Calu3 (cell line): ENCODE measurements at regions not wholly inside any gene's neighbourhood (a gene's known extent, or its start where the extent isn't known, plus 50 kb on each side); places are given as distances from the start of the nearest gene placed in this dataset.

Experiments used
- BruUV-seq: library from RNA; stranded (reverse); fragments of 400-500 nt; replicated peaks from 2 replicates; lab custom pipeline; 2021; lab: Mats Ljungman, UMichigan
- CTCF ChIA-PET: fragments of 300-600 bp; sonication (Branson Sonifier 250); formaldehyde crosslinking; loops from one replicate; lab custom pipeline; 2022; ENCODE audit warnings: antibody characterized with exemption; lab: Charles Lee
- DNase-seq: peaks from one replicate; pipeline ENCODE4 v3.0.0; 2022
- H3K27ac Mint-ChIP-seq: one replicate; pipeline ENCODE4 v1.8.0; 2022; ENCODE audit warnings: mixed read lengths; ENCODE audit not compliant: unreplicated experiment
- H3K27me3 Mint-ChIP-seq: one replicate; pipeline ENCODE4 v1.8.0; 2022; ENCODE audit warnings: mixed read lengths; ENCODE audit not compliant: unreplicated experiment
- H3K36me3 Mint-ChIP-seq: one replicate; pipeline ENCODE4 v1.8.0; 2022; ENCODE audit warnings: mild to moderate bottlenecking, moderate library complexity, mixed read lengths; ENCODE audit not compliant: insufficient read depth, unreplicated experiment
- H3K4me1 Mint-ChIP-seq: one replicate; pipeline ENCODE4 v1.8.0; 2022; ENCODE audit warnings: mild to moderate bottlenecking, low read depth, mixed read lengths; ENCODE audit not compliant: unreplicated experiment
- H3K4me3 Mint-ChIP-seq: one replicate; pipeline ENCODE4 v1.8.0; 2022; ENCODE audit warnings: mild to moderate bottlenecking, low read depth, moderate library complexity, mixed read lengths; ENCODE audit not compliant: unreplicated experiment
- H3K9me3 Mint-ChIP-seq: one replicate; pipeline ENCODE4 v1.8.0; 2022; ENCODE audit warnings: low read depth, mixed read lengths; ENCODE audit not compliant: unreplicated experiment
- intact Hi-C: fragments of 100-400 bp; cut with micrococcal nuclease; formaldehyde crosslinking; loops from one replicate; pipeline ENCODE4 v1.10.0; 2022; ENCODE audit not compliant: unreplicated experiment
- TF ChIP-seq, protein P1 (sequence below): fragments of 200-600 bp; IDR thresholded peaks from one replicate; pipeline ENCODE4 v1.8.0; 2022; ENCODE audit warnings: antibody characterized with exemption; ENCODE audit not compliant: unreplicated experiment

DNA sequence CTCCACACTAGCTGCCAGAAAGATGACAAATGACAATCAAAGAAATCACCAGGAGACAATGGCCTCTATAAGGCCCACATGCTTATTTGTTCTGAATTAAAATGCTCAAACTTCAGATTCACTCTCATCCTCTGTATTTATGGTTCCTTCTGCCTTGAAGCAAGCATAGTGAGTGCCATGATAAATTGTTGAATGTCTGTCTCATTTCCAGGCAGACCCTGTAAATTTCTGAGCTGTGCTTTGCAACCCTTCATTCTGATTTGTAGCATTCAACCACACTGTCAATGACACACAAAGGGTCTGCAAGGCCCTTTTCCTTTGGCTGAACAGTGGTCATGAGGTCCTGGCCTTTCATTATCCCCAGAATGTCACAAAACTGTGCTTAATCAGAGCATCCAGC, 506.6 kb upstream of the GHITM start:
- TF ChIP-seq, protein P1, sequence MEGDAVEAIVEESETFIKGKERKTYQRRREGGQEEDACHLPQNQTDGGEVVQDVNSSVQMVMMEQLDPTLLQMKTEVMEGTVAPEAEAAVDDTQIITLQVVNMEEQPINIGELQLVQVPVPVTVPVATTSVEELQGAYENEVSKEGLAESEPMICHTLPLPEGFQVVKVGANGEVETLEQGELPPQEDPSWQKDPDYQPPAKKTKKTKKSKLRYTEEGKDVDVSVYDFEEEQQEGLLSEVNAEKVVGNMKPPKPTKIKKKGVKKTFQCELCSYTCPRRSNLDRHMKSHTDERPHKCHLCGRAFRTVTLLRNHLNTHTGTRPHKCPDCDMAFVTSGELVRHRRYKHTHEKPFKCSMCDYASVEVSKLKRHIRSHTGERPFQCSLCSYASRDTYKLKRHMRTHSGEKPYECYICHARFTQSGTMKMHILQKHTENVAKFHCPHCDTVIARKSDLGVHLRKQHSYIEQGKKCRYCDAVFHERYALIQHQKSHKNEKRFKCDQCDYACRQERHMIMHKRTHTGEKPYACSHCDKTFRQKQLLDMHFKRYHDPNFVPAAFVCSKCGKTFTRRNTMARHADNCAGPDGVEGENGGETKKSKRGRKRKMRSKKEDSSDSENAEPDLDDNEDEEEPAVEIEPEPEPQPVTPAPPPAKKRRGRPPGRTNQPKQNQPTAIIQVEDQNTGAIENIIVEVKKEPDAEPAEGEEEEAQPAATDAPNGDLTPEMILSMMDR, result no peak
- DNase-seq, result no peak
- intact Hi-C loops, result no loop called here
- H3K4me1 Mint-ChIP-seq, result no peaks in the 10 kb centered on the region
- CTCF ChIA-PET, result no interaction called here
- H3K27me3 Mint-ChIP-seq, result no peaks in the 10 kb centered on the region
- no peak overlapping the region for H3K4me3 Mint-ChIP-seq
- H3K9me3 Mint-ChIP-seq, result peaks cover 13% of the 10 kb centered on the region
- BruUV-seq, result no TSS peak
- H3K27ac Mint-ChIP-seq, result no peak overlapping the region
- H3K36me3 Mint-ChIP-seq, result no peaks in the 10 kb centered on the region

DNA sequence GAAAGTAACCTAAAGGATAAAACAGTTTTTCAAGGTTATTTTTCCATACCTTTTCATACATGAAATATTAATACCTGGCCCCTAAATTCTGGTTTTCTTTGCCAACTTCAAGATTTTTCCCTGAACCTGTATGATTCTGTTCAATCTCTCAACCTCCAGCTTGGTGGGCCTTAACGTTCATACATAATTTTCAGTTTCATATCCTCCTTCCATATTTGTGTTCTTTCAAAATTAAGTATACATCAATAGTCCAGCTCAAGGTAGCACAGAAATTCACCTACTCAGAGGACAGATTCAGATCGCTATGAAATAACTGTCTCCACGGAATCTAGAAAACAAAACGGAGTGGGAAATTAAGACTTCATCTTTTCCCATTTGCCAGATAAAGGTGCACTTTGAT, 505.8 kb upstream of the GHITM start:
- no peaks in the 10 kb centered on the region for H3K36me3 Mint-ChIP-seq
- H3K4me3 Mint-ChIP-seq, result no peak overlapping the region
- no peaks in the 10 kb centered on the region for H3K4me1 Mint-ChIP-seq
- TF ChIP-seq, protein P1, result no peak
- CTCF ChIA-PET, result no interaction called here
- intact Hi-C loops, result no loop called here
- no peak overlapping the region for H3K27ac Mint-ChIP-seq
- no peak for DNase-seq
- no TSS peak for BruUV-seq
- no peaks in the 10 kb centered on the region for H3K27me3 Mint-ChIP-seq
- H3K9me3 Mint-ChIP-seq, result peaks cover 13% of the 10 kb centered on the region

DNA sequence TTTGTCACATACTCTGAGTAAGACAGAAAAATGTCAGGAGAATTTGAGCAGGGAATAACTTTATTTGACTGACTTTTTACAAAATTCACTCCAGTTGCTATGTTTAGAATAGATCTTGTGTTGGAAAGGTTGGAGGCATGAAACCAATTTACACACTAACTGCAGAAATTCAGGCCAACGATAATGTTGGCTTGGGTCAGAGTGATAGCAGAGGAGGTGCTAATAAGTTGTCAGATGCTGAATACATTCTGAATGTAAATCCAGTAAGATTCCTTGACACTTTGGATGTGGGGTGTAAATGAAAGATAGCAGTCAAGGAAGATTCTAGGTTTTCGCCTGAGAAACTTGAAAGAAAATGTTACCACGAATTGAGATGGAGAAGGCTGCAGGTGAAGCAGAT, 502.5 kb upstream of the GHITM start:
- H3K27me3 Mint-ChIP-seq, result no peaks in the 10 kb centered on the region
- CTCF ChIA-PET, result no interaction called here
- no peak overlapping the region for H3K4me3 Mint-ChIP-seq
- no peak overlapping the region for H3K27ac Mint-ChIP-seq
- BruUV-seq, result no TSS peak
- H3K4me1 Mint-ChIP-seq, result no peaks in the 10 kb centered on the region
- no peak for DNase-seq
- H3K9me3 Mint-ChIP-seq, result peaks cover 18% of the 10 kb centered on the region
- intact Hi-C loops, result no loop called here
- TF ChIP-seq, protein P1, result no peak
- no peaks in the 10 kb centered on the region for H3K36me3 Mint-ChIP-seq

DNA sequence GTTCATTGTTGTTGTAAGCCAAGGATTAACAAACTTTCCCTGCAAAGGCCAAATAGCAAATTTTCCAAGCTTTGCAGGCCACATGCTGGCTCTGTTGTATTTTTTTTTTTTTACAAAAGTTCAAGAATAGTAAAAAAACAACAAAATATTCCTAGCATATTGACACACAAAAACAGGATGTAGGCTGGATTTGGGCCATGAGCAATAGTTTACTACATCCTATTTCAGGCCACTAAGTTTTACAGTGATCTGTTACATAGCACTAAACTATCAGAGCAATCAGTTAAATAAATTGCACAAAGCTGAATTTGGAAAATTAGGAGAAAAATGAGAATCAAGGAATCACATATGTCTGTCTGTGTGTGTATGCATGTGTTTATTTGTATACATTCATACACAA, 491.8 kb upstream of the GHITM start:
- H3K9me3 Mint-ChIP-seq, result peaks cover 2% of the 10 kb centered on the region
- no peaks in the 10 kb centered on the region for H3K27me3 Mint-ChIP-seq
- TF ChIP-seq, protein P1, result no peak
- no peak for DNase-seq
- H3K36me3 Mint-ChIP-seq, result no peaks in the 10 kb centered on the region
- H3K4me3 Mint-ChIP-seq, result no peak overlapping the region
- BruUV-seq, result no TSS peak
- H3K4me1 Mint-ChIP-seq, result no peaks in the 10 kb centered on the region
- CTCF ChIA-PET, result interaction anchor here (0.7 kb wide), 1 partner anchor 291 kb away, joined by 4 read pairs; no protein-coding TSS in a partner anchor
- intact Hi-C loops, result no loop called here
- H3K27ac Mint-ChIP-seq, result no peak overlapping the region
